DND-41 (cell line): ENCODE measurements at regions not wholly inside any gene's neighbourhood (a gene's known extent, or its start where the extent isn't known, plus 50 kb on each side); places are given as distances from the start of the nearest gene placed in this dataset.

Experiments used
- ATAC-seq: fragments of 200-7000 bp; cut with Tn5 transposase; 3 replicates; pipeline ENCODE4 v1.9.1; 2021; ENCODE audit warnings: low read depth; ENCODE audit not compliant: insufficient read depth
- DNase-seq: peaks from one replicate; pipeline ENCODE4 v3.0.0-alpha.2; 2020
- H2AFZ ChIP-seq: 2 replicates; pipeline ENCODE4 v1.6.0; 2012; ENCODE audit warnings: low read depth, low read length
- H3K27ac ChIP-seq: 2 replicates; pipeline ENCODE4 v1.5.1; 2012; ENCODE audit warnings: low read length, inconsistent platforms
- H3K27me3 ChIP-seq: fragments of 200-600 bp; sonication (generic); 2 replicates; pipeline ENCODE4 v1.6.0; 2012; ENCODE audit warnings: low read length, mild to moderate bottlenecking, inconsistent platforms; ENCODE audit not compliant: insufficient read depth, poor library complexity
- H3K36me3 ChIP-seq: 2 replicates; pipeline ENCODE4 v1.5.1; 2012; ENCODE audit warnings: low read length, inconsistent platforms; ENCODE audit not compliant: insufficient read depth
- H3K4me1 ChIP-seq: 2 replicates; pipeline ENCODE4 v1.5.1; 2012; ENCODE audit warnings: mild to moderate bottlenecking, low read length; ENCODE audit not compliant: insufficient read depth
- H3K4me2 ChIP-seq: 2 replicates; pipeline ENCODE4 v1.6.0; 2012; ENCODE audit warnings: mild to moderate bottlenecking, moderate library complexity, low read length, inconsistent platforms; ENCODE audit not compliant: insufficient read depth
- H3K4me3 ChIP-seq, 2 experiments: fragments of 200-600 bp in 1 of 2; shearing (Covaris generic) in 1 of 2; 2 replicates each; pipeline ENCODE4 v1.5.1; 2012 to 2016; ENCODE audit warnings: inconsistent platforms in 2 of 2, low read length in 2 of 2, mild to moderate bottlenecking in 2 of 2, low read depth in 1 of 2, moderate library complexity in 1 of 2
- H3K79me2 ChIP-seq: 2 replicates; pipeline ENCODE4 v1.6.0; 2012; ENCODE audit warnings: low read length, inconsistent platforms; ENCODE audit not compliant: insufficient read depth
- H3K9ac ChIP-seq: 2 replicates; pipeline ENCODE4 v1.6.0; 2012; ENCODE audit warnings: low read depth, mild to moderate bottlenecking, inconsistent platforms, low read length, moderate library complexity
- H3K9me3 ChIP-seq: 2 replicates; pipeline ENCODE4 v1.5.1; 2012; ENCODE audit warnings: low read length, moderate library complexity, mild to moderate bottlenecking, inconsistent platforms; ENCODE audit not compliant: insufficient read depth, severe bottlenecking
- H4K20me1 ChIP-seq: 2 replicates; pipeline ENCODE4 v1.6.0; 2012; ENCODE audit warnings: low read length; ENCODE audit not compliant: insufficient read depth
- EZH2 ChIP-seq: IDR thresholded peaks from 3 replicates; pipeline ENCODE4 v1.6.1; 2012; ENCODE audit warnings: borderline replicate concordance, low read depth, mild to moderate bottlenecking, moderate library complexity, low read length, inconsistent platforms; ENCODE audit not compliant: severe bottlenecking
- TF ChIP-seq, protein P1 (sequence below): IDR thresholded peaks from 2 replicates; pipeline ENCODE4 v1.5.1; 2012; ENCODE audit warnings: borderline replicate concordance, low read length, moderate library complexity, mild to moderate bottlenecking; ENCODE audit not compliant: poor library complexity, severe bottlenecking; ENCODE audit errors: extremely low read depth

- H3K9me3 ChIP-seq = peaks cover 9% of the 10 kb centered on the region
- H2AFZ ChIP-seq = no peak overlapping the region
- H4K20me1 ChIP-seq = no peaks in the 10 kb centered on the region
- no peak overlapping the region for H3K27ac ChIP-seq
- no peaks in the 10 kb centered on the region for H3K36me3 ChIP-seq
- ATAC-seq (no peak), DNase-seq (no peak)
- H3K4me3 ChIP-seq = no peak overlapping the region
- H3K4me1 ChIP-seq = no peaks in the 10 kb centered on the region
- no peaks in the 10 kb centered on the region for H3K27me3 ChIP-seq
- no peak overlapping the region for H3K9ac ChIP-seq
- no peaks in the 10 kb centered on the region for H3K79me2 ChIP-seq
- TF ChIP-seq, protein P1, sequence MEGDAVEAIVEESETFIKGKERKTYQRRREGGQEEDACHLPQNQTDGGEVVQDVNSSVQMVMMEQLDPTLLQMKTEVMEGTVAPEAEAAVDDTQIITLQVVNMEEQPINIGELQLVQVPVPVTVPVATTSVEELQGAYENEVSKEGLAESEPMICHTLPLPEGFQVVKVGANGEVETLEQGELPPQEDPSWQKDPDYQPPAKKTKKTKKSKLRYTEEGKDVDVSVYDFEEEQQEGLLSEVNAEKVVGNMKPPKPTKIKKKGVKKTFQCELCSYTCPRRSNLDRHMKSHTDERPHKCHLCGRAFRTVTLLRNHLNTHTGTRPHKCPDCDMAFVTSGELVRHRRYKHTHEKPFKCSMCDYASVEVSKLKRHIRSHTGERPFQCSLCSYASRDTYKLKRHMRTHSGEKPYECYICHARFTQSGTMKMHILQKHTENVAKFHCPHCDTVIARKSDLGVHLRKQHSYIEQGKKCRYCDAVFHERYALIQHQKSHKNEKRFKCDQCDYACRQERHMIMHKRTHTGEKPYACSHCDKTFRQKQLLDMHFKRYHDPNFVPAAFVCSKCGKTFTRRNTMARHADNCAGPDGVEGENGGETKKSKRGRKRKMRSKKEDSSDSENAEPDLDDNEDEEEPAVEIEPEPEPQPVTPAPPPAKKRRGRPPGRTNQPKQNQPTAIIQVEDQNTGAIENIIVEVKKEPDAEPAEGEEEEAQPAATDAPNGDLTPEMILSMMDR = no peak
- no peak for TF ChIP-seq EZH2
- H3K4me2 ChIP-seq = no peak overlapping the region
Observed at GRCh38 chr11:72511393-72512047, 77.2 kb upstream of the CLPB start.

GRCh38 chr11:72507050-72507449, 72.7 kb upstream of the CLPB start:
- DNase-seq = no peak
- Histone ChIP-seq H3K9ac (no peak overlapping the region), H3K9me3 (peaks cover 9% of the 10 kb centered on the region), H3K79me2 (no peaks in the 10 kb centered on the region), H3K27me3 (no peaks in the 10 kb centered on the region), H3K4me3 (no peak overlapping the region), H3K36me3 (no peaks in the 10 kb centered on the region), H2AFZ (no peak overlapping the region), H4K20me1 (no peaks in the 10 kb centered on the region), H3K4me1 (no peaks in the 10 kb centered on the region), H3K4me2 (no peak overlapping the region), H3K27ac (no peak overlapping the region)
- no peak for ATAC-seq
- no peak for TF ChIP-seq EZH2
- TF ChIP-seq, protein P1 = no peak

DNA sequence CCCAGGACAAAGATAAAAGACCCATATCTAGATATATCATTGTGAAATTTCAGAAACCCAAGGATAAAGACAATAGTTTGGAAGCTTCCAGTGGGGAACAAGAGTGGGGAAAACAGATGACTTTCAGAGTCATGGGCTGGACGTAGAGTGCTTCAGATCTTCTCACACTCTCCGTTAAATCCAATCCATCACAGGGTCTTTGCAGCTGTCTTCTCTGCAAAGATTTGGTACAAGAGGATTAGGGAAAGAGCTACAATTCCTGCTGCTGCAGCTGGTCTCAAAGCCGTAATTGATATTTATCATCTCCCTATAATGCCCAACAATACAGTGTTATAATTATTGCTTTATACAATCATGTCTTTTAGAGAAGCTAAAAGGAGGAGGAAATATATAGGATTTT, 63.4 kb upstream of the CLPB start:
- no peak overlapping the region for H3K9ac ChIP-seq
- H3K27me3 ChIP-seq = peaks cover 2% of the 10 kb centered on the region
- ATAC-seq (no peak), DNase-seq (no peak)
- H3K9me3 ChIP-seq = peaks cover 5% of the 10 kb centered on the region
- H3K36me3 ChIP-seq = no peaks in the 10 kb centered on the region
- no peaks in the 10 kb centered on the region for H4K20me1 ChIP-seq
- H3K4me1 ChIP-seq = peaks cover 10% of the 10 kb centered on the region
- H3K4me2 ChIP-seq = no peak overlapping the region
- no peak overlapping the region for H3K27ac ChIP-seq
- no peak for TF ChIP-seq EZH2
- TF ChIP-seq, protein P1 = no peak
- H2AFZ ChIP-seq = no peak overlapping the region
- no peak overlapping the region for H3K4me3 ChIP-seq
- no peaks in the 10 kb centered on the region for H3K79me2 ChIP-seq
